AG04450 (cell line): ENCODE measurements at regions not wholly inside any gene's neighbourhood (a gene's known extent, or its start where the extent isn't known, plus 50 kb on each side); places are given as distances from the start of the nearest gene placed in this dataset.

Experiments used
- CTCF ChIA-PET: fragments of 300-600, 350-600 bp; formaldehyde crosslinking; extraction: SDS; loops from one replicate; lab custom pipeline; 2022; ENCODE audit warnings: antibody characterized with exemption, inconsistent platforms; lab: Charles Lee
- POLR2A ChIA-PET: fragments of 350-600 bp; formaldehyde crosslinking; extraction: SDS; loops from one replicate; lab custom pipeline; 2021; ENCODE audit warnings: antibody characterized with exemption, inconsistent platforms; lab: Yijun Ruan, JAX
- DNase-seq: peaks from one replicate; pipeline ENCODE4 v3.0.0-alpha.2; 2011; ENCODE audit warnings: low read depth, low spot score
- H3K27ac ChIP-seq: one replicate; pipeline ENCODE4 v1.5.1; 2012; ENCODE audit warnings: low read depth, low read length, control low read depth
- H3K27me3 ChIP-seq: one replicate; pipeline ENCODE4 v1.6.0; 2012; ENCODE audit warnings: low read length; ENCODE audit not compliant: control insufficient read depth, insufficient read depth
- H3K4me3 ChIP-seq: 2 replicates; pipeline ENCODE4 v1.5.1; 2011; ENCODE audit warnings: mild to moderate bottlenecking, low read depth, low read length, control low read depth
- H3K9me3 ChIP-seq: 2 replicates; pipeline ENCODE4 v1.5.1; 2012; ENCODE audit warnings: low read length; ENCODE audit not compliant: control insufficient read depth, insufficient read depth
- TF ChIP-seq, protein P1 (sequence below): IDR thresholded peaks from 2 replicates; pipeline ENCODE4 v1.5.1; 2011; ENCODE audit warnings: low read depth, low read length, control low read depth, inconsistent platforms

DNA sequence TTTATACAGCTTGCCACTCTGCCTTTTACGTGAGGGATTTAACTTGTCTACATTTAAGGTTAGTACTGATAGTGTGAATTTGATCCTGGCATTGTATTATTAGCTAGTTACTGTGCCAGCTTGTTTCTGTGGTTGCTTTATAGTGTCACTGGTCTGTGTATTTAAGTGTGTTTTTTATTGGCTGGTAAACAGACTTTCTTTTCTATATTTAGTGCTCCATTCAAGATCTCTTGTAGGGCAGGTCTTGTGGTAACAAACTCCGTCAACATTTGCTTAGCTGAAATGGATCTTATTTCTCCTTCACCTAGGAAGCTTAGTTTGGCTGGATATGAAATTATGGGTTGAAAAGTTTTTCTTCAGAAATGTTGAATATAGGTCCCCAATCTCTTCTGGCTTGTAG is 1971.0 kb upstream of the LRRTM1 start:
- Histone ChIP-seq H3K27me3 (no peaks in the 10 kb centered on the region), H3K9me3 (no peaks in the 10 kb centered on the region), H3K4me3 (no peak overlapping the region), H3K27ac (no peak overlapping the region)
- no peak for DNase-seq
- CTCF ChIA-PET = no interaction called here
- TF ChIP-seq, protein P1, sequence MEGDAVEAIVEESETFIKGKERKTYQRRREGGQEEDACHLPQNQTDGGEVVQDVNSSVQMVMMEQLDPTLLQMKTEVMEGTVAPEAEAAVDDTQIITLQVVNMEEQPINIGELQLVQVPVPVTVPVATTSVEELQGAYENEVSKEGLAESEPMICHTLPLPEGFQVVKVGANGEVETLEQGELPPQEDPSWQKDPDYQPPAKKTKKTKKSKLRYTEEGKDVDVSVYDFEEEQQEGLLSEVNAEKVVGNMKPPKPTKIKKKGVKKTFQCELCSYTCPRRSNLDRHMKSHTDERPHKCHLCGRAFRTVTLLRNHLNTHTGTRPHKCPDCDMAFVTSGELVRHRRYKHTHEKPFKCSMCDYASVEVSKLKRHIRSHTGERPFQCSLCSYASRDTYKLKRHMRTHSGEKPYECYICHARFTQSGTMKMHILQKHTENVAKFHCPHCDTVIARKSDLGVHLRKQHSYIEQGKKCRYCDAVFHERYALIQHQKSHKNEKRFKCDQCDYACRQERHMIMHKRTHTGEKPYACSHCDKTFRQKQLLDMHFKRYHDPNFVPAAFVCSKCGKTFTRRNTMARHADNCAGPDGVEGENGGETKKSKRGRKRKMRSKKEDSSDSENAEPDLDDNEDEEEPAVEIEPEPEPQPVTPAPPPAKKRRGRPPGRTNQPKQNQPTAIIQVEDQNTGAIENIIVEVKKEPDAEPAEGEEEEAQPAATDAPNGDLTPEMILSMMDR = no peak
- POLR2A ChIA-PET = no interaction called here

DNA sequence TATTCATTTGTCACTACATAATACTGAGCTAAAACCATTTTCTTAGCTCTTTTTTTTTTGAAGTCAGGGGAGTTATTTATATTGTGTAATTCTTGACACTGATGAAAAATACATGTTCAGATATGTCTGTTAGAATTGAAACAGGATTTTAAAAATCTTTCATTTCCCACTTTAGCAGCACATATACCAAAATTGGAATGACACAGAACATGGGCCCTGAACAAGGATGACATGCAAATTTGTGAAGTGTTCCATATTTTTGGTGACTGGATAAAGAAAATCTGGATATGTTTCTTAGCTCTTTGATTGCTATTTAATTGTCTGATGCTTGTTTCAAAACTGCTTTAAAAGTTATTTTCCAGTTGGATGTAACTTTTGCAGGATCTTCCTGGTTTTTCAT is 1963.9 kb upstream of the LRRTM1 start:
- Histone ChIP-seq H3K27me3 (no peaks in the 10 kb centered on the region), H3K9me3 (no peaks in the 10 kb centered on the region), H3K4me3 (no peak overlapping the region), H3K27ac (no peak overlapping the region)
- ChIA-PET CTCF (no interaction called here), POLR2A (no interaction called here)
- no peak for DNase-seq
- TF ChIP-seq, protein P1 = no peak

DNA sequence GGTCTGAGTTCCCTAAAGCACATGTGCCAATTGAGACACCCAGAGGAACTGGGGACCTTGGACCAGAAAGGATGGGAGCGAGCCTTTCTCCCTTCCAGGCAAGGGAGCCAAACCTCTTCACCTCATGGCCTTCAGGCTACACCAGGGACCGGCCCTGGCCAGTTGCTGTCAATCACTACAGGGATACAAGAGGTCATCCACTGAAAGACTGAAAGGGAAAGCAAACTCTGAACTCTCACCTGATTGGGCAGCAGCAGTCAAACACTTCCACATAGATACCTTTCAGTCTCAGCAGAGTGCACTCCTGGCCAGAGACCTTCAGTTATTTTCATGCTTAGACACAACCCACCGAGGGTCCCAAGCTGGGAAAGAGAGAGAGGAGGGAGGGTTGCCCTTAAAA is 1956.0 kb upstream of the LRRTM1 start:
- ChIA-PET CTCF (no interaction called here), POLR2A (no interaction called here)
- DNase-seq = no peak
- TF ChIP-seq, protein P1 = no peak
- Histone ChIP-seq H3K4me3 (no peak overlapping the region), H3K27me3 (no peaks in the 10 kb centered on the region), H3K27ac (no peak overlapping the region), H3K9me3 (peaks cover 23% of the 10 kb centered on the region; the same call in 1 of the 2 replicates)

DNA sequence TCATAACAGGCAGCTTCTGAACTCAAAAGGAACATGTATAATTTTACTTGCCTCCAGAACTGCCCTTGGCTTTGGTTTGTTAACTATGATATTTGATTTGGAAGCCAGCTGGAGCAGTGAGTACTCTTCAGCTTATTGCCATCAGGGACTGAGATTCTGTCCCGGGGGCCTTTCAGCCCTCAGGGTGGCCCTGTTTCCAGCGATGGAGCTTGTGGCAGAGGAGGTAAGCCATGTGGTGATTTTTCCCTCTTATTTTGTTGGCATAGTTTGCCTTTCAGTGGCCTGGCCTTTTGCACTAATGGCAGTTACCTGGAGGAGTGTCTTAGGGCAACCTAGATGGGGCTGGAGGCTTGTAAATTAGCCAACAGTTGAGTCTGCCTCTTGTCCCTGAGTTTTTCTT is 1955.0 kb upstream of the LRRTM1 start:
- TF ChIP-seq, protein P1 = no peak

DNA sequence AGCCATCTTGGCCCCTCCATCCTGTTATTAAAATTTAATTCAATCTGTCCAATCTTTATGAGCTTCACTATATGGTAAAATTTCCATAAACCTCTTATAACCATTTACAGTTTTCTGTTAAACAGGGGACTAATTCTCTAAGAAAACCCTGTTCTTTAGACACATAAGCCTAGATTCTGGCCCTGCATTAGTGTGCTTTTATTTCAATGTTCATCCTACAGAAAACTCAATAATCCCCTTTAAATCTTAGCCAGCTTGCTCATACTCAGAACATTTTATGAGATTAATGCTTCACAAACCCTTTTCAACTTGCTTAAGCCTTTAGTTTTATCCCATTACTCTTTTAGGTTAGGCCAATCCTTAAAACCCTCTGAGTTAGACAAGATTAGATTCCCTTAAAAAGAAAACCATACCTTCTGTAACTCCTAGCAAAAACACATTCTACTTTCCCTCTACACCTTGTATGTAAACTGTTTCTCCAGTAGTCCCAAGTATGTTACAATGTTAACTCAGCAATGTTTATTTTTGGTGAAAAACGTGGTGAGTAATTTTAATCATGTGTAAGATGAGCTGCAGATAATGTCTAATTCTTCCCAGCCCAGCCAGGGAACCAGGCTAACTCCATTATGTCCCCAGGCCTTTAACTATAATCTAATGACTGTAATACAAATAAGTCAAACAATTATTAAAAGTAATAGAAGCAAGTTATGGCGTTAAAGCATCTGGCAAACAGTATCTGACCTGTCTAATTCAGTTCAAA is 1953.4 kb upstream of the LRRTM1 start:
- no peak for DNase-seq
- TF ChIP-seq, protein P1 = no peak
- ChIA-PET CTCF (no interaction called here), POLR2A (no interaction called here)
- H3K27ac ChIP-seq = no peak overlapping the region
- peaks cover 23% of the 10 kb centered on the region; the same call in 1 of the 2 replicates for H3K9me3 ChIP-seq
- no peaks in the 10 kb centered on the region for H3K27me3 ChIP-seq
- H3K4me3 ChIP-seq = no peak overlapping the region

More for the DNA sequence above, 1955.0 kb upstream of the LRRTM1 start:
- ChIA-PET POLR2A (no interaction called here), CTCF (no interaction called here)
- Histone ChIP-seq H3K27me3 (no peaks in the 10 kb centered on the region), H3K27ac (no peak overlapping the region), H3K9me3 (peaks cover 23% of the 10 kb centered on the region; the same call in 1 of the 2 replicates), H3K4me3 (no peak overlapping the region)
- no peak for DNase-seq
